Ishikawa (cell line): ENCODE measurements at regions not wholly inside any gene's neighbourhood (a gene's known extent, or its start where the extent isn't known, plus 50 kb on each side); places are given as distances from the start of the nearest gene placed in this dataset.

Experiments
- CEBPB ChIP-seq: IDR thresholded peaks from 2 replicates; pipeline ENCODE4 v1.6.1; 2012
- CREB1 ChIP-seq: IDR thresholded peaks from 2 replicates; pipeline ENCODE4 v1.6.1; 2012; ENCODE audit warnings: low read depth
- EGR1 ChIP-seq: IDR thresholded peaks from 2 replicates; pipeline ENCODE4 v1.6.1; 2012
- EP300 ChIP-seq: IDR thresholded peaks from 2 replicates; pipeline ENCODE4 v1.6.1; 2012; ENCODE audit warnings: borderline replicate concordance
- FOXM1 ChIP-seq: IDR thresholded peaks from 2 replicates; pipeline ENCODE4 v1.6.1; 2012; ENCODE audit warnings: low read depth, borderline replicate concordance
- MAX ChIP-seq: IDR thresholded peaks from 2 replicates; pipeline ENCODE4 v1.6.1; 2012
- NFIC ChIP-seq: IDR thresholded peaks from 2 replicates; pipeline ENCODE4 v1.6.1; 2012
- RAD21 ChIP-seq: IDR thresholded peaks from 2 replicates; pipeline ENCODE4 v1.6.1; 2012; ENCODE audit warnings: low read depth
- REST ChIP-seq: IDR thresholded peaks from 2 replicates; pipeline ENCODE4 v1.6.1; 2012; ENCODE audit warnings: low read depth, mild to moderate bottlenecking
- TAF1 ChIP-seq: IDR thresholded peaks from 2 replicates; pipeline ENCODE4 v1.6.1; 2012; ENCODE audit warnings: low read depth, mild to moderate bottlenecking
- TCF12 ChIP-seq: IDR thresholded peaks from 2 replicates; pipeline ENCODE4 v1.6.1; 2012; ENCODE audit warnings: low read depth
- TEAD4 ChIP-seq: IDR thresholded peaks from 2 replicates; pipeline ENCODE4 v1.6.1; 2012
- USF1 ChIP-seq: IDR thresholded peaks from 2 replicates; pipeline ENCODE4 v1.6.1; 2012
- YY1 ChIP-seq: IDR thresholded peaks from 2 replicates; pipeline ENCODE4 v1.6.1; 2012; ENCODE audit warnings: low read depth
- ZBTB7A ChIP-seq: IDR thresholded peaks from 2 replicates; pipeline ENCODE4 v1.6.1; 2012; ENCODE audit warnings: low read depth

GRCh38 chr9:109950710-109951443 is 170.9 kb downstream of the PALM2AKAP2 start:
- TF ChIP-seq CREB1, result no peak
- no peak for TF ChIP-seq EGR1
- TF ChIP-seq FOXM1, result no peak
- no peak for TF ChIP-seq TCF12
- no peak for TF ChIP-seq ZBTB7A
- no peak for TF ChIP-seq REST
- no peak for TF ChIP-seq CEBPB
- no peak for TF ChIP-seq EP300
- TF ChIP-seq NFIC, result no peak
- no peak for TF ChIP-seq YY1
- TF ChIP-seq USF1, result no peak
- TF ChIP-seq MAX, result no peak
- no peak for TF ChIP-seq RAD21
- TF ChIP-seq TAF1, result no peak
- TF ChIP-seq TEAD4, result no peak

DNA sequence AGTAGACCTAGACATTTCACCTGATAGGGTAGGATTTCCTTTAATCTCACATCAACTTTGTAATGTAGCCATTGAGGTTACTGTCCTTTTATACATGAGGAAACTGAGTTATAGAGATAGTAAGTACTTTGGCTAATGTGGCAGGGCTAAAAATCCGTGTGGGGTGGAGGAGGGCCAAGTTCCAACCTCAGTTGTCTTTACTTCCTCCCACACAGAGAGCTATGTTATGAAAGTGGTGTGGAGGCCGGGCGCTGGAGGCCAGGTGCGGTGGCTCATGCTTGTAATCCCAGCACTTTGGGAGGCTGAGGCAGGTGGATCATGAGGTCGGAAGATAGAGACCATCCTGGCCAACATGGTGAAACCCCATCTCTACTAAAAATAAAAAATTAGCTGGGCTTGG is 173.3 kb downstream of the PALM2AKAP2 start:
- TF ChIP-seq EGR1 (no peak), CEBPB (no peak), EP300 (no peak), USF1 (no peak), REST (no peak), CREB1 (no peak), FOXM1 (no peak), RAD21 (no peak), MAX (no peak), ZBTB7A (no peak), TCF12 (no peak), TAF1 (no peak), YY1 (no peak)

GRCh38 chr9:109953813-109954497 is 174.0 kb downstream of the PALM2AKAP2 start:
- no peak for TF ChIP-seq MAX
- TF ChIP-seq EGR1, result no peak
- no peak for TF ChIP-seq TAF1
- no peak for TF ChIP-seq NFIC
- TF ChIP-seq TEAD4, result no peak
- no peak for TF ChIP-seq CREB1

- no peak for TF ChIP-seq ZBTB7A
- TF ChIP-seq FOXM1, result no peak
- no peak for TF ChIP-seq TEAD4
- no peak for TF ChIP-seq RAD21
- no peak for TF ChIP-seq USF1
These were observed 176.9 kb downstream of the PALM2AKAP2 start for GRCh38 chr9:109956717-109957440.

GRCh38 chr9:109959679-109960078 is 179.7 kb downstream of the PALM2AKAP2 start:
- TF ChIP-seq FOXM1 (no peak), NFIC (no peak), TCF12 (no peak), REST (no peak), CEBPB (no peak), USF1 (no peak), RAD21 (no peak), MAX (no peak), ZBTB7A (no peak), EP300 (no peak), YY1 (no peak), TEAD4 (no peak), EGR1 (no peak), CREB1 (no peak)
